ENCODE measurements at regions not wholly inside any gene's neighbourhood (a gene's known extent, or its start where the extent isn't known, plus 50 kb on each side); places are given as distances from the start of the nearest gene placed in this dataset.

DNA sequence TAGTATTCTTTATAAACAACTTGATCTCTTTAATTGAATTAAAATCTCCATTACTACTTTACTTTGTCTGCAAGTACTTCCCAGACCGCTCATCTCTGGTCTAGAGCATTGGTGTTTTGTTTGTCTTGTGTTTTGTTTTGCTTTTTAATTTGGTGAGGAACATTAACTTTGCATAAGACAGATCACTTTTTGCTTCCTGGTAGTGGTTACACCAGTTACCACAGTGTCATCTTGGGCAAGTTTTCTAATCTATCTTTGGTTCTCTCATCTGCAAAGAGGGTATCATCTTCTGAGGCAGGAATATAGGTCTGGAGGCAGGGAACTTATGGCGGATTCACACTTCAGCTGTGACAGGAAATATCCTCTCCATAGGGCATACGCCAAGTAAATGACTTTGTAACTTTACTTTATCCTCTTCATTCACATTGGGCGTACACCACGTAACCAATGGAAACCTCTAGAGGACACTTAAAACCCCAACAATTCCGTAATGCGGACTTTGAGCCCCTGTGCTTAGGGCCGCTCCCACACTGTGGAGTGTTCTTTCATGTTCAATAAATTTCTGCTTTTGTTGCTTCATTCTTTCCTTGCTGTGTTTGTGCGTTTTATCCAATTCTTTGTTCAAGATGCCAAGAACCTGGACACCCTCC, 83.2 kb upstream of the JAZF1 start:
- TF ChIP-seq, protein P1, sequence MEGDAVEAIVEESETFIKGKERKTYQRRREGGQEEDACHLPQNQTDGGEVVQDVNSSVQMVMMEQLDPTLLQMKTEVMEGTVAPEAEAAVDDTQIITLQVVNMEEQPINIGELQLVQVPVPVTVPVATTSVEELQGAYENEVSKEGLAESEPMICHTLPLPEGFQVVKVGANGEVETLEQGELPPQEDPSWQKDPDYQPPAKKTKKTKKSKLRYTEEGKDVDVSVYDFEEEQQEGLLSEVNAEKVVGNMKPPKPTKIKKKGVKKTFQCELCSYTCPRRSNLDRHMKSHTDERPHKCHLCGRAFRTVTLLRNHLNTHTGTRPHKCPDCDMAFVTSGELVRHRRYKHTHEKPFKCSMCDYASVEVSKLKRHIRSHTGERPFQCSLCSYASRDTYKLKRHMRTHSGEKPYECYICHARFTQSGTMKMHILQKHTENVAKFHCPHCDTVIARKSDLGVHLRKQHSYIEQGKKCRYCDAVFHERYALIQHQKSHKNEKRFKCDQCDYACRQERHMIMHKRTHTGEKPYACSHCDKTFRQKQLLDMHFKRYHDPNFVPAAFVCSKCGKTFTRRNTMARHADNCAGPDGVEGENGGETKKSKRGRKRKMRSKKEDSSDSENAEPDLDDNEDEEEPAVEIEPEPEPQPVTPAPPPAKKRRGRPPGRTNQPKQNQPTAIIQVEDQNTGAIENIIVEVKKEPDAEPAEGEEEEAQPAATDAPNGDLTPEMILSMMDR (IDR thresholded peaks at IDR 0.05 in 4 of 5, conservative IDR thresholded peaks at IDR 0.05 in 1 of 5) = no peak
- TF ChIP-seq POLR2A (IDR thresholded peaks at IDR 0.05) = no peak
